ENCODE measurements at regions not wholly inside any gene's neighbourhood (a gene's known extent, or its start where the extent isn't known, plus 50 kb on each side); places are given as distances from the start of the nearest gene placed in this dataset.

DNA sequence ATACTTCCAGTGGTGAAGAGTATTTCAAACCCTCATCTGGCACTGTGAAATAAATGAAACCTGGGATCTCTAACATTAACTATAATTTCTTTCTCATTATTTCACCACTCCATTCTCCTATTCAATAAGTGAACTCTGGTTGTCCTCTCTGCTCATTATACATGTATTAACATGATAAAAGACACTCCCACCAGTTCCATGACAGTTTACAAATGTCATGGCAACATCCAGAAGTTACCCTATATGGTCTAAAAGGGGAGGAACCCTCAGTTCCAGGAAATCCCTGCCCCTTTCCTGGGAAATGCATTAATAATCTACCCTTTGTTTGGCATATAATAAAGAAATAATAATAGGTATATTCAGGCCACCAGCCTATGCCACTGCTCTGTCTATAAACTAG lies 62.7 kb upstream of the BRINP3 start:
- no peak for DNase-seq

DNA sequence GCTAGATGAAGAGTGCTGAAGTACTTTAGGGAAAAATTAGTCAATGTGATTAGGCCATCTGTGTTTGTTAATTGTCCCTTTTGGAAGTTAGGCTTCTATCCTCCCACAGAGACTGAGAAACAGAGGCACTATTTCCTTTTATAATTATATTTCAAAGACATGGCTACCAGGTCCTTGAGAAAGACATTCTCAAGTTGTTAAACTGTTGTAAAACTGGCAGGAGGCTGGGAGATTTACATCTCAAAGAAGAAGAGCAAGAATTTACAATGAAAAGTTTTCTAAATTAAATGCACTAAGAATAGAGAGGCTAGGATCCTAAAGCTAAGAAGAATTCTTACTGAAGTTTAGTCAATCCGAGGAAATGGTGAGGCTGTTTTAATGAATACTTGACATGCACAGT lies 74.0 kb upstream of the BRINP3 start:
- no peak for DNase-seq

- DNase-seq: no peak
Measured at GRCh38 chr1:190560161-190560681, 82.6 kb upstream of the BRINP3 start.

DNA sequence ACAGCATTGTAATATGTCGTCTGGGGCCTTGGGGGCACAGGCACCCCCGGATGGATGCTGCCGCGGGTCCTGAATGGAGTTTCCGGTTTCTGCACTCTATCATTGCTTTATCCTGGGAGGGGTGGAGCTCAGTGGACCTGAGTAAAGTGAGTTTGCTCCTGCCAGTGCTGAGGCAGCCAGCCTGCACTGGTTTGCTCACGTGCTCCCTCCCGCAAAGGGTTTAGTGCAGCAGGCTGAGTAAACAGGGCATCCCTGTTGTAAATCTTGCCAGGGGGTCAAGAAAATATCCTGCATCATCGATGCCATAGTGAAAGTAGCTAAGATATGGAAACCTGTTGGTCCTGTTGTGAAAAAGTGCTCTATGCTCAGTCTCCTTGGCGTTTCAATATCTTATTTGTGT lies 85.6 kb upstream of the BRINP3 start:
- no peak for DNase-seq

DNA sequence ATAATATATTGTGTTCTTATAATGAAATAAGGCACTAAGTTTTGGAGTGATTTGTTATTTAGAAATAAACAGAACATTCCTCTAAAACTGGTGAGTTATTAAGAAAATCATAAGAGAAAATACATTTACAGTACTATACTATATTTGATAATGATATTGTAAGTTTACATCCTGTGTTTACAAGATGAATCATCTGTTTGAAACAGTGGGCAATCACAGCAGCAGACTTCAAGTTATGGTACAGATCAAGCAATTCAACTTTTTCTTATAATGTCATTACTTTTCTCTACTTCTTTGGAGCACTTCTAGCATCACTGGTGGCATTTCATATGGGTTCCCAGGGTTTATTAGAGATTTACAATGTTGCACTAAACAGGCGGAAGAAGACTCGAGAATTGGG lies 86.5 kb upstream of the BRINP3 start:
- no peak for DNase-seq

- DNase-seq: no peak
Measured at GRCh38 chr1:190578017-190578416, 100.4 kb upstream of the BRINP3 start.

GRCh38 chr1:190578526-190578925 lies 100.9 kb upstream of the BRINP3 start:
- no peak for DNase-seq

DNA sequence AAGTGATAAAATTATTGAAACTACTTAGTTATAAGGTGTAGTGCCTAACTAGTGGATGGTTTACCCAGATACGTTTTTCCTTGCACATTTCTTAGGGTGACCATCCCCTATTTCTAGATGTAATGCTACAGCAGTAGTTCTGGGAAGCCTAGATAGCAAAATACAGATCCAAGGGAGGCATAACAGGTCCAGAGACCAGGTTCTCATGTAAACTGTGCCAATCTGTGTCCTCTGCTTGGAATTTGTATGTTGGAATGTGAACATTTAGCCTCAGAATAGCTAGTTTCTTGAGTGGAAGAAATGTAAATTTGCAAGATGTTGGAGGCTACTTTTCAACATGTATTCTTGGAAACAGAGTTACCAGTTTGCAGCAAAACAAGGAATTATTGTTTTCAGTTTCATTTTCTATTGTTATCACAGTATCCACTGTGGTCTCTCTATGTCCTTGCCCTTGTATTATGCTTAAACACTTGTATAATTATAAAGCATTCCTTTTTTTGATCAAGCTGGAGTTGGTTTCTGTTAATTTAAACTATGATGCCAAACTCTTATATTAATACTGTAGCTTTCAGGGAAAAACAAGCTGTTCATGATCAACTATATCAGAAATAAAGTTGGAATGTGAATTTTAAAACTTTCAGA lies 102.0 kb upstream of the BRINP3 start:
- DNase-seq: no peak

DNA sequence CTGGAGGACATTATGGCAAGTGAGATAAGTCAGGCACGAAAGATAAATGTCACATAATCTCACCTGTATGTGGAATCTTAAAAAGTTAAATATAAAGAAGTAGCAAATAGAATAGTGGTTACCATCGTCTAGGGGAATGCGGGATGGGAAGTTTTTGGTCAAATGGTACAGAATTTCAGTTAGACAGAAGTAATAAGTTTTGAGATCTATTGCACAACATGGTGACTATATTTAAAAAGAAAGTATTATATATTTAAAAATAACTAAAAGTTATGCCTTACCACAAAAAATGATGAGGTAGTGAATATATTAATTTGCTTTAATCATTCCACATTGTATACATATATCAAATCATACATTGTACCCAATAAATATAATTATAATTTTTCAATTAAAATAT lies 106.2 kb upstream of the BRINP3 start:
- DNase-seq: no peak

- no peak for DNase-seq
Measured at GRCh38 chr1:190588424-190588823, 110.8 kb upstream of the BRINP3 start.

DNA sequence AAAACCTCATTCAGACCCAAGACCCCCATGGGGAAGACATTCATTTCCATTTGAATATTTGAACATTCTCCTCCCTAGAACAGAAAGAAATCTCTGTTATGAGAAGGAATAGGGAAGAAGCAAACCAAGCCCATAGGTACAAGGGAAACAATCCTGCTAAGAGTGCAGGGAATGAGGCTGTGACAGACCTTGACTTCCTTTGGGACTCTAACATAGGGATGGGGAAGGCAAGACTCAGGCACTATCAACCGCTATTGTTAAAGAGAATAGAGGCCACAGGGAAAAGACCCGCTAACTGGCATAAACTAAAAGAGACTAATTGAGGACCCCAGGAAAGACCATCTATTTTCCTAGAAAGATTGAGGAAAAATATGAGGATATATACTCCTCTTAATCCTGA lies 117.8 kb upstream of the BRINP3 start:
- no peak for DNase-seq

GRCh38 chr1:190597294-190597693 lies 119.6 kb upstream of the BRINP3 start:
- DNase-seq: no peak

DNA sequence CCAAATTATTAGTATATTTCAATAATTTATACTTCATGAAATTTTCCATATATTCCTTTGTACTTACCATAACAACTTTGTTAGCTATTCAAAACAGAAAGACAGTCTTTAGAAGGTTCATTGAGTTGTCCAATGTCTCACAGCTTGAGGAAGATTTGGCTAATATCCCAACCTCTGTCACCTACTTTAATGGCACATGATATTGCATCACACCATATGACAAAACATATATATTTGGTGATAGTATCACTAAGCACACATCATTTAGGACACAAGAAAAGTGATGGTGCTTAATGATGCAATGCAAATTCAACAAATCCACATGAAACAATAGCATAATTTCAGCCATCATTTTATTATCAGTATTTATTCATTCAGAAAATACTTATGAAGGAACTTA lies 122.0 kb upstream of the BRINP3 start:
- DNase-seq: no peak

DNA sequence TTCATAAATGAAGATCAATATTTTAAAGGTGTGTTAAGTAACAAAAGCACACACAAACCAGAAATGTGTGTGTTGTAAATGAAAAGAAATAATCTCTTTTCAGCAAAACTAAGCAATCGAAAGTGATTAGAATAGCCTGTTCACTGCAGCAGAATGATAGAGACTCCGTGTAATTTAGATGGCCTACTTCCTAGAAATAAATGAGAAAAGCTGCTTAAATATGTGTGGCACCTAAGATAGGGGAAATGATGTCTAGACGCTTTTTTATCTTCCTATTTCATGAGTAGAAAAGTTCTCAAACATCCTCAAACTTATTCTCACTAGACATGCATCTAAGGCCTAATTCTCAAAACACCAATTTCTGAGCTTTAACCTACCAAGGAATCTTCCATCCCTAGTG lies 124.7 kb upstream of the BRINP3 start:
- no peak for DNase-seq

DNA sequence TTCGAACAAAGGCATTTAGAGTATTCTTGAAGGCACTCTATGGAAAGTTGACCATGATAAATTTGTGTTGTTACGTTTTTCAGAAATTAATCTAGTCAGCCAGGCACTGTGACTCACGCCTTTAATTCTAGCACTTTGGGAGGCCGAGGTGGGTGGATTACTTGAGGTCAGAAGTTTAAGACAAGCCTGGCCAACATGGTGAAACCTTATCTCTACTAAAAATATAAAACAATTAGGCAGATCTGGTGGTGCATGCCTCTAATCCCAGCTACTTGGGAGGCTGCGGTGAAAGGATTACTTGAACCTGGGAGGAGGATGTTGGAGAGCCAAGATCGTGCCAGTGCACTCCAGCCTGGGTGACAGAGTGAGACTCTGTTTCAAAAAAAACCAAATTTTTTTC lies 130.6 kb upstream of the BRINP3 start:
- DNase-seq: no peak

- DNase-seq: no peak
Measured at GRCh38 chr1:190615818-190616217, 138.2 kb upstream of the BRINP3 start.

GRCh38 chr1:190616235-190616634 lies 138.6 kb upstream of the BRINP3 start:
- no peak for DNase-seq

DNA sequence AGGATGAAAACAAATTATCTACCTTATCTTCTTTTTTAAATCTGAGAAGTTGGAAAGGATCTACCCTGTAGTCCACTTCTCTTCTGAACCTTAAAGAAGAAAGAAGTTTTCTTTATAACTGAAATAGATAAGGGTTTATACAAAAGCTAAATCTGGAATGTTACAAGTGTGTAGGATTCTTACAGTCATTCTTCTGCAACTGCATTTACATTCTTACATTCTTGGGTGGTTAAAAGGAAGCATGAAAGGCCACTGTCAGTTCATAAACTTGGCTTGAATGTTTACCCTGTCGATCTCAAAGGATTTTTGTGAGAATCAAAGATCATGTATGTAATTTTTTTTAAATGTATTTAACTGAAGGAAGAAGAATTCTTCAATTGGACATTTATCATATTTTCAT lies 142.1 kb upstream of the BRINP3 start:
- no peak for DNase-seq

DNA sequence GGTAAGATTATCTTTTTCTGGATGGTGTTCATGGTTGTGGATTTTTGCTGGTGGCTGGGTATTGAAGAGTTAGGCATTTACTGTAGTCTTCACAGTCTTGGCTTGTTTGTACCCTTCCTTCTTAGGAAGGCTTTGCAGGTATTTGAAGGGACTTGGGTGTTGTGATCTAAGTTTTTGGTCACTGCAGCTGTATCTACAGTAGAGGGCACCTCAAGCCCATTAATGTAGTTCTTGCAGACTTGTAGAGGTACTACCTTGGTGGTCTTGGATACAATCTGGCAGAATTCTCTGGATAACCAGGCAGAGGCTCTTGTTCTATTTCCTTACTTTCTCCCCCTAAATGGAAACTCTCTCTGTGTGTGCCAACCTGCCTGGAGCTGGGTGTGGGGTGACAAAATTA lies 155.8 kb upstream of the BRINP3 start:
- DNase-seq: no peak

GRCh38 chr1:190634134-190634533 lies 156.5 kb upstream of the BRINP3 start:
- DNase-seq: no peak

- no peak for DNase-seq
Measured at GRCh38 chr1:190649553-190649952, 171.9 kb upstream of the BRINP3 start.

- no peak for DNase-seq
Measured at GRCh38 chr1:190658907-190659306, 181.2 kb upstream of the BRINP3 start.

GRCh38 chr1:190663962-190664361 lies 186.3 kb upstream of the BRINP3 start:
- DNase-seq: no peak

GRCh38 chr1:190665045-190665444 lies 187.4 kb upstream of the BRINP3 start:
- DNase-seq: no peak

DNA sequence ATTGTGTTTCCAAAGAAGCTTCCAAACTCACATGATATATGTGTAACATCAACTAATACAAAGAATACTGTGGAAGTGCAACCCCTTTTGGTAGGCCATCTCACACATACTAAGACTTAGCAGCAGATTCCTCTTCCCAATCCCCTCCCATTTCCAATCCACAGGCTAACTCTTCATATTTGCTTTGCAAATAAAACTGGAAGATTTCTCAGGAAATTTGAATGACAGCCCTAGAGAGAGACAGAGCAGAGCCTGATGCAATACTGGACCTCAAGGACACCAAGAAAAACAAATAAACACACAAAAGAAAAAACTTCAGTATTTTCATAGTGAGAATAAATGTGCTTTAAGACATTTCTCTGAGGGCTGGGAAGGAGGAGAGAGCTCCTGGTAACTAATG lies 190.2 kb upstream of the BRINP3 start:
- DNase-seq: no peak

DNA sequence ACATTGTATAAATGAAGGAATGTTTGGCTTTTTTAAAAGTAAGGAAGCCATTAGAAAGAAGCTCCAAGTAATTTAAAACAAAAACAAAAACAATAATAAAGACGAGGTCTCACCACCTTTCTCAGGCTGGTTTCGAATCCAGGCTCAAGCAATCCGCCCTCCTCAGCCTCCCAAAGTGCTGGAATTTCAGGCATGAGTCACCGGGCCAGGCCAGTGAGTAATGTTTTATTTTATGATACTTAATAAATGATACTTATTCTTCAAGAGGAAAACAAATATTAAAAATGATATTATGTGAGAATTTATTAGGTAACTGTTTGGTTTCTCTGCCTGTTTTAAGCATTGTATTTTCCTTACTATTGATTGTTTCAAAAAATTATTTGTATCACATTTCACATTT lies 201.4 kb upstream of the BRINP3 start:
- no peak for DNase-seq
